ENCODE measurements at regions not wholly inside any gene's neighbourhood (a gene's known extent, or its start where the extent isn't known, plus 50 kb on each side); places are given as distances from the start of the nearest gene placed in this dataset.

- Histone ChIP-seq H2AFZ (ENCODE audit: low read depth, low read length) (no peak overlapping the region), H3K18ac (ENCODE audit: low read depth in 1 of 2, low read length in 2 of 2) (no peak overlapping the region), H3K14ac (ENCODE audit: low read length in 2 of 2) (no peak overlapping the region), H2BK120ac (ENCODE audit: low read depth, low read length) (no peak overlapping the region), H3K9ac (ENCODE audit: low read length) (no peak overlapping the region), H3K4me3 (ENCODE audit: insufficient read depth in 1 of 2, low read depth in 1 of 2, low read length in 2 of 2) (no peak overlapping the region), H3K4ac (ENCODE audit: low read depth in 1 of 2, low read length in 2 of 2) (no peak overlapping the region), H3K4me2 (ENCODE audit: low read length, poor library complexity, severe bottlenecking) (no peak overlapping the region), H3K27ac (ENCODE audit: low read length, poor library complexity, severe bottlenecking) (no peak overlapping the region), H3K79me1 (replicated peaks; ENCODE audit: low read length, poor library complexity, severe bottlenecking) (no peaks in the 10 kb centered on the region), H3K36me3 (ENCODE audit: control insufficient read depth in 1 of 2, insufficient read depth in 2 of 2, low read depth in 1 of 2, low read length in 2 of 2) (no peaks in the 10 kb centered on the region), H2AK5ac (ENCODE audit: low read length, severe bottlenecking) (no peak overlapping the region), H3K4me1 (ENCODE audit: control insufficient read depth, insufficient read depth, low read depth, low read length) (no peaks in the 10 kb centered on the region), H2BK5ac (ENCODE audit: low read depth, low read length, poor library complexity, severe bottlenecking) (no peak overlapping the region), H4K8ac (ENCODE audit: low read length) (no peak overlapping the region), H3K9me3 (ENCODE audit: control insufficient read depth, low read length) (no peaks in the 10 kb centered on the region), H3K23ac (ENCODE audit: low read length in 2 of 2) (no peak overlapping the region), H3K27me3 (ENCODE audit: control insufficient read depth in 1 of 2, insufficient read depth in 1 of 2, low read length in 2 of 2) (no peaks in the 10 kb centered on the region), H2BK15ac (ENCODE audit: low read depth, poor library complexity, severe bottlenecking) (no peak overlapping the region), H4K91ac (ENCODE audit: low read length) (no peak overlapping the region), H2BK12ac (ENCODE audit: low read length in 2 of 2) (no peak overlapping the region)
- WGBS = 100% methylated on average over 1 of the region's 1 CpG
- no peak for DNase-seq
Measured at GRCh38 chr12:47319746-47320145, 240.0 kb upstream of the AMIGO2 start.

GRCh38 chr12:47318963-47319362, 239.2 kb upstream of the AMIGO2 start:
- H2AFZ ChIP-seq (ENCODE audit: low read depth, low read length) = no peak overlapping the region
- no peaks in the 10 kb centered on the region for H3K4me1 ChIP-seq (ENCODE audit: control insufficient read depth, insufficient read depth, low read depth, low read length)
- H3K9ac ChIP-seq (ENCODE audit: low read length) = no peak overlapping the region
- DNase-seq = no peak
- no peak overlapping the region for H3K14ac ChIP-seq (ENCODE audit: low read length in 2 of 2)
- H3K9me3 ChIP-seq (ENCODE audit: control insufficient read depth, low read length) = no peaks in the 10 kb centered on the region
- no peak overlapping the region for H3K4me3 ChIP-seq (ENCODE audit: insufficient read depth in 1 of 2, low read depth in 1 of 2, low read length in 2 of 2)
- H3K23ac ChIP-seq (ENCODE audit: low read length in 2 of 2) = no peak overlapping the region
- no peak overlapping the region for H3K4ac ChIP-seq (ENCODE audit: low read depth in 1 of 2, low read length in 2 of 2)
- H3K18ac ChIP-seq (ENCODE audit: low read depth in 1 of 2, low read length in 2 of 2) = no peak overlapping the region
- H3K27ac ChIP-seq (ENCODE audit: low read length, poor library complexity, severe bottlenecking) = no peak overlapping the region
- no peak overlapping the region for H4K8ac ChIP-seq (ENCODE audit: low read length)
- no peak overlapping the region for H3K4me2 ChIP-seq (ENCODE audit: low read length, poor library complexity, severe bottlenecking)
- no peaks in the 10 kb centered on the region for H3K79me1 ChIP-seq (replicated peaks; ENCODE audit: low read length, poor library complexity, severe bottlenecking)
- no peak overlapping the region for H2BK120ac ChIP-seq (ENCODE audit: low read depth, low read length)
- no peak overlapping the region for H2BK15ac ChIP-seq (ENCODE audit: low read depth, poor library complexity, severe bottlenecking)
- H4K91ac ChIP-seq (ENCODE audit: low read length) = no peak overlapping the region
- 91% methylated on average over 4 of the region's 4 CpGs for WGBS
- no peak overlapping the region for H2AK5ac ChIP-seq (ENCODE audit: low read length, severe bottlenecking)
- no peak overlapping the region for H2BK5ac ChIP-seq (ENCODE audit: low read depth, low read length, poor library complexity, severe bottlenecking)
- no peaks in the 10 kb centered on the region for H3K36me3 ChIP-seq (ENCODE audit: control insufficient read depth in 1 of 2, insufficient read depth in 2 of 2, low read depth in 1 of 2, low read length in 2 of 2)
- no peak overlapping the region for H2BK12ac ChIP-seq (ENCODE audit: low read length in 2 of 2)
- no peaks in the 10 kb centered on the region for H3K27me3 ChIP-seq (ENCODE audit: control insufficient read depth in 1 of 2, insufficient read depth in 1 of 2, low read length in 2 of 2)

GRCh38 chr12:47317175-47317915, 237.6 kb upstream of the AMIGO2 start:
- Histone ChIP-seq H3K4me3 (ENCODE audit: insufficient read depth in 1 of 2, low read depth in 1 of 2, low read length in 2 of 2) (no peak overlapping the region), H3K4me2 (ENCODE audit: low read length, poor library complexity, severe bottlenecking) (no peak overlapping the region), H3K9me3 (ENCODE audit: control insufficient read depth, low read length) (no peaks in the 10 kb centered on the region), H3K27ac (ENCODE audit: low read length, poor library complexity, severe bottlenecking) (no peak overlapping the region), H2AFZ (ENCODE audit: low read depth, low read length) (no peak overlapping the region), H3K23ac (ENCODE audit: low read length in 2 of 2) (no peak overlapping the region), H3K14ac (ENCODE audit: low read length in 2 of 2) (no peak overlapping the region), H3K18ac (ENCODE audit: low read depth in 1 of 2, low read length in 2 of 2) (no peak overlapping the region), H2BK120ac (ENCODE audit: low read depth, low read length) (no peak overlapping the region), H2AK5ac (ENCODE audit: low read length, severe bottlenecking) (no peak overlapping the region), H3K79me1 (replicated peaks; ENCODE audit: low read length, poor library complexity, severe bottlenecking) (no peaks in the 10 kb centered on the region), H2BK12ac (ENCODE audit: low read length in 2 of 2) (no peak overlapping the region), H3K9ac (ENCODE audit: low read length) (no peak overlapping the region), H4K91ac (ENCODE audit: low read length) (no peak overlapping the region), H4K8ac (ENCODE audit: low read length) (no peak overlapping the region), H2BK15ac (ENCODE audit: low read depth, poor library complexity, severe bottlenecking) (no peak overlapping the region), H3K4ac (ENCODE audit: low read depth in 1 of 2, low read length in 2 of 2) (no peak overlapping the region), H2BK5ac (ENCODE audit: low read depth, low read length, poor library complexity, severe bottlenecking) (no peak overlapping the region), H3K36me3 (ENCODE audit: control insufficient read depth in 1 of 2, insufficient read depth in 2 of 2, low read depth in 1 of 2, low read length in 2 of 2) (no peaks in the 10 kb centered on the region), H3K4me1 (ENCODE audit: control insufficient read depth, insufficient read depth, low read depth, low read length) (no peaks in the 10 kb centered on the region), H3K27me3 (ENCODE audit: control insufficient read depth in 1 of 2, insufficient read depth in 1 of 2, low read length in 2 of 2) (no peaks in the 10 kb centered on the region)
- DNase-seq = no peak
- 87% methylated on average over 11 of the region's 11 CpGs for WGBS

GRCh38 chr12:47316609-47317049, 236.9 kb upstream of the AMIGO2 start:
- no peak overlapping the region for H4K8ac ChIP-seq (ENCODE audit: low read length)
- H3K4me3 ChIP-seq (ENCODE audit: insufficient read depth in 1 of 2, low read depth in 1 of 2, low read length in 2 of 2) = no peak overlapping the region
- no peak overlapping the region for H3K18ac ChIP-seq (ENCODE audit: low read depth in 1 of 2, low read length in 2 of 2)

More at GRCh38 chr12:47316609-47317049, 236.9 kb upstream of the AMIGO2 start:
- no peaks in the 10 kb centered on the region for H3K9me3 ChIP-seq (ENCODE audit: control insufficient read depth, low read length)
- no peak overlapping the region for H3K14ac ChIP-seq (ENCODE audit: low read length in 2 of 2)
- H2BK15ac ChIP-seq (ENCODE audit: low read depth, poor library complexity, severe bottlenecking) = no peak overlapping the region
- no peak overlapping the region for H2BK120ac ChIP-seq (ENCODE audit: low read depth, low read length)
- no peaks in the 10 kb centered on the region for H3K79me1 ChIP-seq (replicated peaks; ENCODE audit: low read length, poor library complexity, severe bottlenecking)
- H3K4me1 ChIP-seq (ENCODE audit: control insufficient read depth, insufficient read depth, low read depth, low read length) = no peaks in the 10 kb centered on the region
- H4K91ac ChIP-seq (ENCODE audit: low read length) = no peak overlapping the region
- no peak overlapping the region for H3K9ac ChIP-seq (ENCODE audit: low read length)
- H3K4ac ChIP-seq (ENCODE audit: low read depth in 1 of 2, low read length in 2 of 2) = no peak overlapping the region
- H3K4me2 ChIP-seq (ENCODE audit: low read length, poor library complexity, severe bottlenecking) = no peak overlapping the region
- no peak overlapping the region for H2BK5ac ChIP-seq (ENCODE audit: low read depth, low read length, poor library complexity, severe bottlenecking)
- no peak overlapping the region for H2AFZ ChIP-seq (ENCODE audit: low read depth, low read length)
- H3K27me3 ChIP-seq (ENCODE audit: control insufficient read depth in 1 of 2, insufficient read depth in 1 of 2, low read length in 2 of 2) = no peaks in the 10 kb centered on the region
- no peak overlapping the region for H2AK5ac ChIP-seq (ENCODE audit: low read length, severe bottlenecking)
- 40% methylated on average over 1 of the region's 2 CpGs for WGBS
- H3K36me3 ChIP-seq (ENCODE audit: control insufficient read depth in 1 of 2, insufficient read depth in 2 of 2, low read depth in 1 of 2, low read length in 2 of 2) = no peaks in the 10 kb centered on the region
- no peak overlapping the region for H2BK12ac ChIP-seq (ENCODE audit: low read length in 2 of 2)
- DNase-seq = no peak
- H3K23ac ChIP-seq (ENCODE audit: low read length in 2 of 2) = no peak overlapping the region
- H3K27ac ChIP-seq (ENCODE audit: low read length, poor library complexity, severe bottlenecking) = no peak overlapping the region
